Spleen (tissue), 11 donors: ENCODE measurements at regions not wholly inside any gene's neighbourhood (a gene's known extent, or its start where the extent isn't known, plus 50 kb on each side); places are given as distances from the start of the nearest gene placed in this dataset.

ENCODE experiments used
- DNase-seq: peaks from one replicate; pipeline ENCODE4 v3.0.0-alpha.2; 2020
- H3K27ac ChIP-seq, 8 donors: fragments of 200-600 bp; sonication (generic) in 7 of 8; 1 replicate in 4 of 8; 2 replicates in 4 of 8; pipeline versions ENCODE4 v1.5.0 to v1.8.0; 2016 to 2021; ENCODE audit warnings: inconsistent platforms in 4 of 8, mild to moderate bottlenecking in 4 of 8, moderate library complexity in 1 of 8
- H3K27me3 ChIP-seq, 7 donors: fragments of 200-600 bp; sonication (generic) in 6 of 7; replicated peaks in 1 of 7; 1 replicate in 4 of 7; 2 replicates in 3 of 7; pipeline versions ENCODE4 v1.5.0 to v1.8.0; 2016 to 2021; ENCODE audit warnings: inconsistent platforms in 3 of 7, mild to moderate bottlenecking in 1 of 7
- H3K36me3 ChIP-seq, 6 donors: fragments of 200-600 bp; sonication (generic) in 5 of 6; 1 replicate in 4 of 6; 2 replicates in 2 of 6; pipeline versions ENCODE4 v1.5.0 to v1.8.0; 2016 to 2021; ENCODE audit warnings: inconsistent platforms in 2 of 6
- H3K4me1 ChIP-seq, 6 donors: fragments of 200-600 bp; sonication (generic) in 5 of 6; 1 replicate in 3 of 6; 2 replicates in 3 of 6; pipeline versions ENCODE4 v1.5.0 to v1.8.0; 2016 to 2021; ENCODE audit warnings: inconsistent platforms in 3 of 6
- H3K4me3 ChIP-seq, 8 donors: fragments of 200-600 bp; sonication (generic) in 7 of 8; 1 replicate in 4 of 8; 2 replicates in 4 of 8; pipeline versions ENCODE4 v1.5.0 to v1.8.0; 2016 to 2021; ENCODE audit warnings: inconsistent platforms in 4 of 8, mild to moderate bottlenecking in 4 of 8, moderate library complexity in 2 of 8
- H3K9me3 ChIP-seq, 8 donors: fragments of 200-600 bp; sonication (generic) in 7 of 8; 1 replicate in 4 of 8; 2 replicates in 4 of 8; pipeline versions ENCODE4 v1.5.0 to v1.8.0; 2016 to 2021; ENCODE audit warnings: inconsistent platforms in 4 of 8
- POLR2A ChIP-seq, 3 donors: fragments of 450-650 bp; IDR thresholded peaks; one replicate each; pipeline ENCODE4 v1.5.1; 2017; ENCODE audit warnings: antibody characterized with exemption in 3 of 3, mild to moderate bottlenecking in 1 of 3
- POLR2AphosphoS5 ChIP-seq, 3 donors: sonication (generic); formaldehyde crosslinking; IDR thresholded peaks; one replicate each; pipeline ENCODE4 v1.5.1; 2017; ENCODE audit warnings: antibody characterized with exemption in 3 of 3
- WGBS, 5 donors: extraction: QIAGEN DNeasy Blood & Tissue Kit in 3 of 5; methylation state at CpG; one replicate each; pipeline versions ENCODE4 v1.1.5 to v1.1.7; 2013 to 2018; 5-methylcytosine and 5-hydroxymethylcytosine counted together
- intact Hi-C: fragments of 100-400 bp; cut with DNase I; formaldehyde crosslinking; loops from one replicate; pipeline ENCODE4 v1.15.0; 2023; ENCODE audit warnings: low total_unique reads
- TF ChIP-seq, protein P1 (sequence below), 11 experiments: fragments of 200-600 bp in 7 of 11; fragments of 450-650 bp in 4 of 11; sonication (generic) in 4 of 11; IDR thresholded peaks in 8 of 11; conservative IDR thresholded peaks in 3 of 11; 1 replicate in 7 of 11; 2 replicates in 4 of 11; pipeline versions ENCODE4 v1.4.0 to v1.8.0; 2016 to 2021; ENCODE audit warnings: antibody characterized with exemption in 11 of 11, inconsistent platforms in 4 of 11, mild to moderate bottlenecking in 1 of 11
- donor health status: healthy with polysubstance abuse.
- donor health status: DM: no; HTN: no; CAD: no; lungs with moderate emphysema.
- donor health status: DM: no; HTN: no; CAD: no.
- donor health status: Bipolar disorder and iron deficiency.
- donor health status: healthy.
- donor health status: DM: no; HTN: no; CAD: no.
- donor health status: DM: yes; HTN: yes; CAD: no.

DNA sequence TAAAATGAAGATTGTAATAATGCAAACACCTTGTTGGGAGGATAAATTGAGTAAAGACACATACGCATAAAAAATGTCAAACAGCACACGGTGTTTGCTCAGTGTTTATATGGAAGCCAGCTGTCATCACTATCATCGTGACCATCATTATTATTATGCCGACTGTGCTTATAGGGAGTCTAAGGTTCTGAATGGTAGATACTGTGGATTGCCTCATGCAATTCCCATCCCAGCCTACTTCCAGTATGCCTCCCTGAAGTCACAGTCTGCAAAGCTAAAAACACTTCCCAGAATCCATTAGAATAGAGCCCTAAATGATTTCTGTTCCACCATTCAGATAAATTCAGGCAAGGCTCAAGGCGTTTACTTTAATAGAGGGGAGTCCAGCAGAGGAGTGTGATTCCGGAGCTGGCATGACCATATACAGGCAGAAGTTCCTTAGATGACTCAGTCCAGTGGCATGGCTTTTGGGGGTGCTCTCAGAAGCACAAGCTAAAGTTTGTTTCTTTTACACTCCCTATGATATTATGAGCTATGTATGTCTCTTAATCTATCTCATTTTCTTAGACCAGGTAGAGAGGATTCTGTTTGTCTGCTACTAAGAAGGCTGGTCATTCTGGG, 148.7 kb downstream of the MEX3B start:
- 66 to 84% (median 79%) methylated on average over 6 of the region's 6 CpGs for WGBS, 5 donors
- no peak overlapping the region for H3K4me3 ChIP-seq
- no peak for DNase-seq

DNA sequence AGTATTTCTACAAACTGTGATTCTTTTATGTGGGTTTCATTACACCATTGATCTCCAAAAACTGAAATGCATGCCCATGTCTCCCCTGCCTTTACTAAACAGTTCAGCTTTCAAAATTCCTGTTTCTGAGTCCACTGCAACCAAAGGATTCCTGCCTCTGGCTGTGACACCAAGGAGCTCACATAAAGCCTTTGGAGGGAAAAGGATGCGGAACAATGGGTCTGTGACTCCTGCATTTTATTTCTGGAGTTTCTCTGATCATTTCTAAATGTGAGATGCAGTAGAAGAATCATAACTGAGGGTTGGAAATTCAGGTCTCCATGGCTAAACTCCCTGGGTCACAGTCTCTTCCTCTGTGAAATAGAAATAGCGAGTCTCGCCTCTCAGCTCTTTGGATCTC, 149.5 kb downstream of the MEX3B start:
- Histone ChIP-seq H3K4me3 (no peak overlapping the region), H3K9me3 (no peaks in the 10 kb centered on the region), H3K36me3 (no peaks in the 10 kb centered on the region), H3K4me1 (no peaks in the 10 kb centered on the region), H3K27ac (no peak overlapping the region), H3K27me3 (no peaks in the 10 kb centered on the region)
- TF ChIP-seq POLR2AphosphoS5 (IDR thresholded peaks at IDR 0.05): no peak
- TF ChIP-seq POLR2A (IDR thresholded peaks at IDR 0.05): no peak
- TF ChIP-seq, protein P1, sequence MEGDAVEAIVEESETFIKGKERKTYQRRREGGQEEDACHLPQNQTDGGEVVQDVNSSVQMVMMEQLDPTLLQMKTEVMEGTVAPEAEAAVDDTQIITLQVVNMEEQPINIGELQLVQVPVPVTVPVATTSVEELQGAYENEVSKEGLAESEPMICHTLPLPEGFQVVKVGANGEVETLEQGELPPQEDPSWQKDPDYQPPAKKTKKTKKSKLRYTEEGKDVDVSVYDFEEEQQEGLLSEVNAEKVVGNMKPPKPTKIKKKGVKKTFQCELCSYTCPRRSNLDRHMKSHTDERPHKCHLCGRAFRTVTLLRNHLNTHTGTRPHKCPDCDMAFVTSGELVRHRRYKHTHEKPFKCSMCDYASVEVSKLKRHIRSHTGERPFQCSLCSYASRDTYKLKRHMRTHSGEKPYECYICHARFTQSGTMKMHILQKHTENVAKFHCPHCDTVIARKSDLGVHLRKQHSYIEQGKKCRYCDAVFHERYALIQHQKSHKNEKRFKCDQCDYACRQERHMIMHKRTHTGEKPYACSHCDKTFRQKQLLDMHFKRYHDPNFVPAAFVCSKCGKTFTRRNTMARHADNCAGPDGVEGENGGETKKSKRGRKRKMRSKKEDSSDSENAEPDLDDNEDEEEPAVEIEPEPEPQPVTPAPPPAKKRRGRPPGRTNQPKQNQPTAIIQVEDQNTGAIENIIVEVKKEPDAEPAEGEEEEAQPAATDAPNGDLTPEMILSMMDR (IDR thresholded peaks at IDR 0.05 in 8 of 11, conservative IDR thresholded peaks at IDR 0.05 in 3 of 11): no peak
- intact Hi-C loops: no loop called here
- 84 to 97% (median 93%) methylated on average over 3 of the region's 3 CpGs for WGBS, 5 donors
- DNase-seq: no peak

More for the DNA sequence above, 148.7 kb downstream of the MEX3B start:
- intact Hi-C loops: no loop called here
- Histone ChIP-seq H3K4me1 (no peaks in the 10 kb centered on the region), H3K27ac (no peak overlapping the region), H3K9me3 (no peaks in the 10 kb centered on the region), H3K27me3 (no peaks in the 10 kb centered on the region), H3K36me3 (no peaks in the 10 kb centered on the region)
- no peak for TF ChIP-seq POLR2A (IDR thresholded peaks at IDR 0.05)

DNA sequence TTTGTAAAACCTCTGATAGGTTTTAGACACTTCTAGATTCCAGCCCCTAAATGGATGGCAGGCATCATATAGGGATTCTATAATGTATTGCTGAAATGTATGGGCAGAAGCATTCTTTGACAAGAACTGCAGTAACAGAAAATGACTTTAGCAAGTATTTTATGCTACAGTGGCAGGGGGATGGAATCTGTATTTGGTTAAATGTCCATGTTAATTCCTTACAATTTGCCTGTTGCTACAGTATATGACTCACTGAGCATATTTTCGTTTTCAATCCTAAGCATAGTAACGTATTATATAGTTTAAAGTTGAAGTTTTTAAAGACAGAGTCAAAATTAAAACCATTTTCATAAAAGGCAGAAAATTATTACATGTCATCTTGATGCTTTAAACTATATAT, 150.1 kb downstream of the MEX3B start:
- TF ChIP-seq, protein P1 (IDR thresholded peaks at IDR 0.05 in 8 of 11, conservative IDR thresholded peaks at IDR 0.05 in 3 of 11): no peak
- no peak for TF ChIP-seq POLR2AphosphoS5 (IDR thresholded peaks at IDR 0.05)
- no peak for TF ChIP-seq POLR2A (IDR thresholded peaks at IDR 0.05)
- no peak for DNase-seq
- H3K4me1 ChIP-seq: no peaks in the 10 kb centered on the region
- intact Hi-C loops: no loop called here
- H3K9me3 ChIP-seq: no peaks in the 10 kb centered on the region
- WGBS, 5 donors: 67 to 94% (median 83%) methylated on average over 2 of the region's 2 CpGs
- H3K36me3 ChIP-seq: no peaks in the 10 kb centered on the region
- H3K27me3 ChIP-seq: no peaks in the 10 kb centered on the region
- no peak overlapping the region for H3K4me3 ChIP-seq
- no peak overlapping the region for H3K27ac ChIP-seq

DNA sequence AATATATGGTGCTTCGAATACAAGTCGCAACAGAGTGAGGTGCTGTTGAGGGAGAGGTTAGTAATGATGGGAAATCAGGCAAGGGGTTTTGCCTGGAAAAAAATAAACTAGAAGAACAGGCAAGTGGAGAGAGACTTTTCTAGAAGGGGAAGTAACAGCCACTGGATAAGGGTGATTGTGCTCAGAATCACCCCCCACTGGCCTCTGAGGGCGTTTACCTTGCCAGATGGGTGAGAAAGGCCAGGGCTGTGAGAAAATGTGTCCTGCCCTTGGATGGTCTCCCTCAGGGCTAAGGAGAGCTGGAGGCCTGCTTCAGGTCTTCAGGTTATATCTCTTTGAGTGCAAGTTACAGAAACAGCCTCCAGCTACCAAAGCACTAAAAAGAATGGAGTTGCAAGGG, 151.8 kb downstream of the MEX3B start:
- Histone ChIP-seq H3K4me3 (no peak overlapping the region), H3K27me3 (no peaks in the 10 kb centered on the region), H3K4me1 (no peaks in the 10 kb centered on the region), H3K9me3 (no peaks in the 10 kb centered on the region), H3K27ac (no peak overlapping the region), H3K36me3 (no peaks in the 10 kb centered on the region)
- WGBS, 5 donors: 72 to 85% (median 80%) methylated on average over 3 of the region's 3 CpGs
- intact Hi-C loops: no loop called here
- DNase-seq: no peak
- TF ChIP-seq POLR2A (IDR thresholded peaks at IDR 0.05) (no peak), POLR2AphosphoS5 (IDR thresholded peaks at IDR 0.05) (no peak)
- TF ChIP-seq, protein P1 (IDR thresholded peaks at IDR 0.05 in 8 of 11, conservative IDR thresholded peaks at IDR 0.05 in 3 of 11): no peak
